ENCODE measurements at regions not wholly inside any gene's neighbourhood (a gene's known extent, or its start where the extent isn't known, plus 50 kb on each side); places are given as distances from the start of the nearest gene placed in this dataset.

DNA sequence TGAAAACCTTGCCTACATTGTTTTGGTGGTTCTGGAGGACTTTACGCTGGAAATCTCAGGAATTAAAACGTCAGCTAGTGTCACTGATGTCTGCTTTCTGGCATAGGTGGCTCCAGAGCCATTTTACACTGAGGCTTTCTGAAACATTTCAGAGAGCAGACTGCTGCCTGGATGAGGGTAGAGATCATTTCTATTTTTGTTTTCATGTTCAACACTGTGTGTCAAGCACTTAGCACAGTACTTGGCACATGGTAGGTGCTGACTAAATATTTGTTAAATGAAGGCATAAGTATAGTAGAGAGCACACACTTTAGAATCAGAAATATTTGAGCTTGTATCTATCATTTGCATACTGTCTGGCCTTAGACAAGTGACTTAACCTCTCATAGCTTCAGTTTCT lies 59.1 kb upstream of the FRY start:
- Histone ChIP-seq H3K4me1 (ENCODE audit: control insufficient read depth, insufficient read depth, low read length) (peaks cover 4% of the 10 kb centered on the region), H3K9me3 (replicated peaks; ENCODE audit: control insufficient read depth, low read depth, low read length) (no peaks in the 10 kb centered on the region), H3K27ac (ENCODE audit: low read length) (no peak overlapping the region), H3K27me3 (ENCODE audit: control insufficient read depth, insufficient read depth, low read length) (no peaks in the 10 kb centered on the region), H3K4me3 (ENCODE audit: low read length) (no peak overlapping the region), H3K36me3 (ENCODE audit: control insufficient read depth, insufficient read depth, low read length) (no peaks in the 10 kb centered on the region)
- DNase-seq: no peak
- WGBS (ENCODE audit: insufficient coverage): 79% methylated on average over 2 of the region's 2 CpGs

DNA sequence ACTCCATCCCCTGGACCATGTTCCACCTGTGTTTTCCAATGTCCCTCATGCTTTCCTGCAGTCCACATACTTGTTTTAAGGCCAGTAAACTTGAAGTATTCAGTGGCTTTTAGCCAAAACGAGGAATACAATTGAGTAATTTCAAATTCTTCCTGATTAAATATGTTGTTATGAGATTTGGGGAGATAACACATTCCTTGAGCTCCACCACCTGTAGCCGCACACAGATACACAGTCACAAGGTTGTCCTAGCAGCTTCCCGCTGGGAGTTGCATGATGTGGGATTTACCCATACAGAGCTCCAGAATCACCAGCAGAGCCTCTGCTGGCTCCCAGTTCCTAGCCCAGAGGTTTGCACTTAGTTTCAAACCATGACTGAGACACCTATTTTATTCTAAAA lies 53.6 kb upstream of the FRY start:
- WGBS (ENCODE audit: insufficient coverage): 80% methylated on average over 2 of the region's 3 CpGs
- DNase-seq: no peak
- Histone ChIP-seq H3K36me3 (ENCODE audit: control insufficient read depth, insufficient read depth, low read length) (no peaks in the 10 kb centered on the region), H3K9me3 (replicated peaks; ENCODE audit: control insufficient read depth, low read depth, low read length) (no peaks in the 10 kb centered on the region), H3K4me1 (ENCODE audit: control insufficient read depth, insufficient read depth, low read length) (no peaks in the 10 kb centered on the region), H3K27me3 (ENCODE audit: control insufficient read depth, insufficient read depth, low read length) (no peaks in the 10 kb centered on the region), H3K4me3 (ENCODE audit: low read length) (no peak overlapping the region), H3K27ac (ENCODE audit: low read length) (no peak overlapping the region)

DNA sequence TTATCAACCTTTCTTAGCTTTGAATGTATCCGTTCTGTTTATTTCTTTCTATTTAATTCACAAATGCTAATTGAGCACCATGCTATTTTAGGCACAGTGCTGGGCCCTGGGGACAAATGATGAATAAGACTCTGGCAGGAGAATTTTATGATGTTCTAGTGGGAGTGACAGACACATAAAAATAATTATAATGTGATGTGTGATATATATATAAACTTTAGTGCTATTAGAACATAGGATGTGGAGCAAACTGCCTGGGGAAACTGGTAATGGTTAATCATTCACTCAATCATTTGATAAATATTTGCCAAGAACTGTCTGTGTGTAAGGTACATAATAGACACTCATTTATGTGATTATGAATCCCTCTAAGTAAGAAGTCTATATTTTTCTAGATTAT lies 50.7 kb upstream of the FRY start:
- Histone ChIP-seq H3K27ac (ENCODE audit: low read length) (no peak overlapping the region), H3K27me3 (ENCODE audit: control insufficient read depth, insufficient read depth, low read length) (no peaks in the 10 kb centered on the region), H3K9me3 (replicated peaks; ENCODE audit: control insufficient read depth, low read depth, low read length) (no peaks in the 10 kb centered on the region), H3K4me1 (ENCODE audit: control insufficient read depth, insufficient read depth, low read length) (no peaks in the 10 kb centered on the region), H3K36me3 (ENCODE audit: control insufficient read depth, insufficient read depth, low read length) (no peaks in the 10 kb centered on the region), H3K4me3 (ENCODE audit: low read length) (no peak overlapping the region)
- no CpG with 5 or more reads among the region's 1 CpG for WGBS (ENCODE audit: insufficient coverage)
- DNase-seq: no peak
